ENCODE measurements at regions not wholly inside any gene's neighbourhood (a gene's known extent, or its start where the extent isn't known, plus 50 kb on each side); places are given as distances from the start of the nearest gene placed in this dataset.

GRCh38 chr3:164341086-164341485 is 737.2 kb downstream of the SI start:
- ATAC-seq (ENCODE audit: low read depth) = no peak
- intact Hi-C loops (cut with micrococcal nuclease) = no loop called here
- H3K9ac ChIP-seq (ENCODE audit: low read length) = no peak overlapping the region
- peaks cover 0 to 11% (median 0%) of the 10 kb centered on the region in 3 donors for H3K9me3 ChIP-seq (ENCODE audit: control extremely low read depth in 1 of 3, control insufficient read depth in 2 of 3, insufficient read depth in 1 of 3, low read length in 2 of 3)
- DNase-seq = no peak
- no peaks in the 10 kb centered on the region for H4K20me1 ChIP-seq (ENCODE audit: control insufficient read depth, insufficient read depth, low read length, poor library complexity, severe bottlenecking)
- H3K4me2 ChIP-seq (replicated peaks; ENCODE audit: low read depth, low read length, poor library complexity, severe bottlenecking) = no peak overlapping the region
- no peaks in the 10 kb centered on the region for H3K27me3 Mint-ChIP-seq
- TF ChIP-seq EZH2 (IDR thresholded peaks at IDR 0.05; ENCODE audit: borderline replicate concordance, insufficient read depth, low read depth, low read length, poor library complexity, severe bottlenecking) = no peak
- TF ChIP-seq CTCF (IDR thresholded peaks at IDR 0.05) = no peak
- no peaks in the 10 kb centered on the region for H3K27me3 ChIP-seq (replicated peaks in 1 of 4; ENCODE audit: control extremely low read depth in 1 of 4, control insufficient read depth in 3 of 4, insufficient read depth in 4 of 4, low read length in 3 of 4)
- H3K4me3 Mint-ChIP-seq = no peak overlapping the region
- H3K36me3 ChIP-seq (replicated peaks in 1 of 2; ENCODE audit: control extremely low read depth in 1 of 2, control insufficient read depth in 1 of 2, extremely low read depth in 1 of 2, insufficient read depth in 2 of 2, low read length in 1 of 2) = no peaks in the 10 kb centered on the region
- no peak overlapping the region for H3K27ac ChIP-seq (ENCODE audit: low read length in 2 of 2)
- 95% methylated on average over 19 of the region's 20 CpGs for WGBS (ENCODE audit: insufficient coverage)
- H2AFZ ChIP-seq (ENCODE audit: insufficient read depth, low read depth, low read length, poor library complexity, severe bottlenecking) = no peak overlapping the region
- H3K4me1 Mint-ChIP-seq = no peaks in the 10 kb centered on the region
- POLR2A ChIA-PET = no interaction called here
- H3K4me3 ChIP-seq (ENCODE audit: control extremely low read depth in 1 of 5, extremely low read depth in 1 of 5, insufficient read depth in 1 of 5, low read depth in 2 of 5, low read length in 4 of 5) = no peak overlapping the region
- H3K27ac Mint-ChIP-seq = no peak overlapping the region
- peaks cover 3% of the 10 kb centered on the region for H3K9me3 Mint-ChIP-seq (ENCODE audit: insufficient read depth)
- CTCF ChIA-PET = no interaction called here
- H3K4me1 ChIP-seq (ENCODE audit: control insufficient read depth in 2 of 2, insufficient read depth in 2 of 2, low read length in 2 of 2) = no peaks in the 10 kb centered on the region
- H3K79me2 ChIP-seq (ENCODE audit: control insufficient read depth, insufficient read depth, low read length) = no peaks in the 10 kb centered on the region

- Mint-ChIP-seq H3K4me1 (no peaks in the 10 kb centered on the region), H3K27ac (no peak overlapping the region), H3K4me3 (no peak overlapping the region), H3K27me3 (no peaks in the 10 kb centered on the region), H3K9me3 (ENCODE audit: insufficient read depth) (no peaks in the 10 kb centered on the region)
- no peak overlapping the region for H3K9ac ChIP-seq (ENCODE audit: low read length)
- H3K27me3 ChIP-seq (replicated peaks in 1 of 4; ENCODE audit: control extremely low read depth in 1 of 4, control insufficient read depth in 3 of 4, insufficient read depth in 4 of 4, low read length in 3 of 4) = no peaks in the 10 kb centered on the region
- WGBS (ENCODE audit: insufficient coverage) = 97% methylated on average over 8 of the region's 8 CpGs
- TF ChIP-seq EZH2 (IDR thresholded peaks at IDR 0.05; ENCODE audit: borderline replicate concordance, insufficient read depth, low read depth, low read length, poor library complexity, severe bottlenecking) (no peak), CTCF (IDR thresholded peaks at IDR 0.05) (no peak)
- H3K27ac ChIP-seq (ENCODE audit: low read length in 2 of 2) = no peak overlapping the region
- CTCF ChIA-PET = no interaction called here
- intact Hi-C loops (cut with micrococcal nuclease) = no loop called here
- DNase-seq (no peak), ATAC-seq (ENCODE audit: low read depth) (no peak)
- H3K36me3 ChIP-seq (replicated peaks in 1 of 2; ENCODE audit: control extremely low read depth in 1 of 2, control insufficient read depth in 1 of 2, extremely low read depth in 1 of 2, insufficient read depth in 2 of 2, low read length in 1 of 2) = no peaks in the 10 kb centered on the region
- H3K79me2 ChIP-seq (ENCODE audit: control insufficient read depth, insufficient read depth, low read length) = no peaks in the 10 kb centered on the region
- H3K4me2 ChIP-seq (replicated peaks; ENCODE audit: low read depth, low read length, poor library complexity, severe bottlenecking) = no peak overlapping the region
- no peaks in the 10 kb centered on the region for H4K20me1 ChIP-seq (ENCODE audit: control insufficient read depth, insufficient read depth, low read length, poor library complexity, severe bottlenecking)
- no peak overlapping the region for H2AFZ ChIP-seq (ENCODE audit: insufficient read depth, low read depth, low read length, poor library complexity, severe bottlenecking)
- POLR2A ChIA-PET = no interaction called here
- no peak overlapping the region for H3K4me3 ChIP-seq (ENCODE audit: control extremely low read depth in 1 of 5, extremely low read depth in 1 of 5, insufficient read depth in 1 of 5, low read depth in 2 of 5, low read length in 4 of 5)
- peaks cover 0 to 11% (median 0%) of the 10 kb centered on the region in 3 donors for H3K9me3 ChIP-seq (ENCODE audit: control extremely low read depth in 1 of 3, control insufficient read depth in 2 of 3, insufficient read depth in 1 of 3, low read length in 2 of 3)
- no peaks in the 10 kb centered on the region for H3K4me1 ChIP-seq (ENCODE audit: control insufficient read depth in 2 of 2, insufficient read depth in 2 of 2, low read length in 2 of 2)
Measured at GRCh38 chr3:164340273-164340672, 738.0 kb downstream of the SI start.

Data from B cell (primary cell).